ENCODE measurements at regions not wholly inside any gene's neighbourhood (a gene's known extent, or its start where the extent isn't known, plus 50 kb on each side); places are given as distances from the start of the nearest gene placed in this dataset.

GRCh38 chr5:125263356-125263755 is 516.9 kb upstream of the ZNF608 start:
- no peak for DNase-seq

- no peak for DNase-seq
Measured at GRCh38 chr5:125266106-125266505, 519.7 kb upstream of the ZNF608 start.

GRCh38 chr5:125267636-125268248 is 521.3 kb upstream of the ZNF608 start:
- no peak for DNase-seq

- DNase-seq = no peak
Measured at GRCh38 chr5:125269926-125270325, 523.5 kb upstream of the ZNF608 start.

- no peak for DNase-seq
Measured at GRCh38 chr5:125272357-125272756, 525.9 kb upstream of the ZNF608 start.

- no peak for DNase-seq
Measured at GRCh38 chr5:125274211-125274610, 527.8 kb upstream of the ZNF608 start.

GRCh38 chr5:125274938-125275724 is 528.7 kb upstream of the ZNF608 start:
- no peak for DNase-seq

GRCh38 chr5:125275725-125276090 is 529.3 kb upstream of the ZNF608 start:
- DNase-seq = no peak

- no peak for DNase-seq
Measured at GRCh38 chr5:125276096-125276495, 529.7 kb upstream of the ZNF608 start.

GRCh38 chr5:125277494-125278154 is 531.2 kb upstream of the ZNF608 start:
- DNase-seq = no peak

GRCh38 chr5:125278711-125279110 is 532.3 kb upstream of the ZNF608 start:
- DNase-seq = no peak

- no peak for DNase-seq
Measured at GRCh38 chr5:125281667-125282066, 535.2 kb upstream of the ZNF608 start.

- no peak for DNase-seq
Measured at GRCh38 chr5:125283372-125283771, 536.9 kb upstream of the ZNF608 start.

GRCh38 chr5:125286271-125286670 is 539.8 kb upstream of the ZNF608 start:
- DNase-seq = no peak

GRCh38 chr5:125289606-125290005 is 543.2 kb upstream of the ZNF608 start:
- DNase-seq = no peak

- no peak for DNase-seq
Measured at GRCh38 chr5:125290935-125291334, 544.5 kb upstream of the ZNF608 start.

- DNase-seq = no peak
Measured at GRCh38 chr5:125291447-125291846, 545.0 kb upstream of the ZNF608 start.

GRCh38 chr5:125293223-125293622 is 546.8 kb upstream of the ZNF608 start:
- no peak for DNase-seq

- DNase-seq = no peak
Measured at GRCh38 chr5:125293726-125294125, 547.3 kb upstream of the ZNF608 start.

GRCh38 chr5:125294844-125295243 is 548.4 kb upstream of the ZNF608 start:
- no peak for DNase-seq

GRCh38 chr5:125295405-125295872 is 549.0 kb upstream of the ZNF608 start:
- no peak for DNase-seq

GRCh38 chr5:125298258-125298657 is 551.8 kb upstream of the ZNF608 start:
- no peak for DNase-seq

GRCh38 chr5:125298746-125299379 is 552.4 kb upstream of the ZNF608 start:
- DNase-seq = no peak

Measured in effector CD4-positive, alpha-beta T cell (primary cell).